HG03442 (cell line): ENCODE measurements at regions not wholly inside any gene's neighbourhood (a gene's known extent, or its start where the extent isn't known, plus 50 kb on each side); places are given as distances from the start of the nearest gene placed in this dataset.

Experiments used
- ATAC-seq: cut with Tn5 transposase; IDR thresholded peaks from one replicate; pipeline ENCODE4 v1.9.1; 2021; ENCODE audit warnings: mild to moderate bottlenecking, moderate library complexity; ENCODE audit not compliant: unreplicated experiment

DNA sequence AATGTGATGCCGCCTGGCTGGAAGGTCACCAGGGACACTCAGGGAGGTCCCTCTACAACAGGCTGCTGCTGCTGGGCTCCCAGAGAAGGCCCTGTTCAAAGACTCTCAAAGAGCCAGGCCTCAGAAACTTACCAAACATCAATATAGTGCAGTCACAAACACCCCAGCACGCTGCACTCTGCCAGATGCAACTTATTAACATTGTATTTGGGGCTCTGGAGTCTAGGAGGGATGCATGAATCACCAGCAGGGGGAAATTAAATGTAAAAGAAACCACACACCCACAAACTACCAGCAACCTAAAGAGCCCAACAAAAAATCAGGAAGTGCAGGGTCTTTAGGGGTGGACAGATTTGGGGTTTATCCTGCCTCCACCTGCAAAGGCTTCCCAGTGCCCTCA lies 74.6 kb upstream of the SPATA12 start:
- ATAC-seq: no peak

- ATAC-seq: no peak
Observed at GRCh38 chr3:56985460-56985859, 75.0 kb upstream of the SPATA12 start.

DNA sequence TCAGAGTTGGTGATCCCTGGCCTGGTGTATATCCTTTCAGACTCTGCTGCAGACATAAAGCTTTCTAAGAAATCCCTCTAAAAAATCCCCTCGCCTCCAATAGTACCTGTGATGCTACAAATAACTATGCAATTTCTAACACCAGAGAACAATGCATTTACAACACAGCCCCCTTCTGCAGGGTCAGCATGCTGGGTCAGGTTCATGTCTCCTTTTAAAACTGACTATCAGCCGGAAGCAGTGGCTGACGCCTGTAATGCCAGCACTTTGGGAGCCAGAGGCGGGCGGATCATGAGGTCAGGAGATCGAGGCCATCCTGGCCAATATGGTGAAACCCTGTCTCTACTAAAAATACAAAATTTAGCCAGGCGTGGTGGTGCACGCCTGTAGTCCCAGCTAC lies 77.0 kb upstream of the SPATA12 start:
- no peak for ATAC-seq

- ATAC-seq: no peak
Observed at GRCh38 chr3:56981445-56982230, 78.8 kb upstream of the SPATA12 start.

GRCh38 chr3:56980798-56981390 lies 79.6 kb upstream of the SPATA12 start:
- ATAC-seq: no peak

DNA sequence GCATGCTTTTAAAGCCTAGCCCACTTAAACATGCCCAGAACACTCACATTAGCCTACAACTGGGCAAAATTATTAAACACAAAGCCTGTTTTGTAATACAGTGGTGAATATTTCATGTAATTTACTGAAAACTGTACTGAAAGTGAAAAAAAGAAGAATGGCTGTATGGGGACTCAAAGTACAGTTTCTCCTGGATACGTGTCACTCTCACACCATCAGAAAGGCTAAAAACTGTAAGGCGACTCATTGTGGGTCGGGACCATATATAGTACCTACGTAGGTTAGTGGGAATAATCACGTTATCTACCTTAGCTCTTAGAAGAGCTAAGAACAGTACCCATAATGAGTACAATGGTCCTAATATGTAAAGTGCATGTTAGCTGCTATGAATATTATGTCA lies 80.2 kb upstream of the SPATA12 start:
- ATAC-seq: no peak

GRCh38 chr3:56979791-56980190 lies 80.7 kb upstream of the SPATA12 start:
- ATAC-seq: no peak

DNA sequence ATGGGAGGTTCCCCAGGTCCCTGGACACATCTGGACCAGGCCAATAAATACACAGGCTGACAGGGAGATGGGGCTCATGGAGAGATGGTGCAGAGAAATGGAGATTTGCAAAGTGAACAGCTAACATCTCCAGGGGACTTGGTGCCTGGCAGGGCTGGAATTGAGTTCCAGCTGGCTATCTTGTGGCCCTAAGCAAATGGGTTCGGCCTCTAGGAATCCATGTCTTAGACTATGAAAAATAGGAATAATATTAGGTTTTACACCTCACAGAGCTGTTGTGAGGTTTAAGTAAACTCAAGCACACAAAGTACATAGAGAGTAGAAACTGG lies 82.9 kb upstream of the SPATA12 start:
- no peak for ATAC-seq

- ATAC-seq: no peak
Observed at GRCh38 chr3:56976651-56977560, 83.6 kb upstream of the SPATA12 start.

GRCh38 chr3:56975567-56975966 lies 84.9 kb upstream of the SPATA12 start:
- ATAC-seq: no peak

- no peak for ATAC-seq
Observed at GRCh38 chr3:56974247-56974930, 86.1 kb upstream of the SPATA12 start.

- ATAC-seq: no peak
Observed at GRCh38 chr3:56971816-56972215, 88.6 kb upstream of the SPATA12 start.

- ATAC-seq: no peak
Observed at GRCh38 chr3:56971261-56971660, 89.2 kb upstream of the SPATA12 start.

- no peak for ATAC-seq
Observed at GRCh38 chr3:56970461-56970879, 90.0 kb upstream of the SPATA12 start.

- no peak for ATAC-seq
Observed at GRCh38 chr3:56969851-56970250, 90.6 kb upstream of the SPATA12 start.

GRCh38 chr3:56966509-56966908 lies 94.0 kb upstream of the SPATA12 start:
- ATAC-seq: no peak

GRCh38 chr3:56966104-56966503 lies 94.4 kb upstream of the SPATA12 start:
- no peak for ATAC-seq

DNA sequence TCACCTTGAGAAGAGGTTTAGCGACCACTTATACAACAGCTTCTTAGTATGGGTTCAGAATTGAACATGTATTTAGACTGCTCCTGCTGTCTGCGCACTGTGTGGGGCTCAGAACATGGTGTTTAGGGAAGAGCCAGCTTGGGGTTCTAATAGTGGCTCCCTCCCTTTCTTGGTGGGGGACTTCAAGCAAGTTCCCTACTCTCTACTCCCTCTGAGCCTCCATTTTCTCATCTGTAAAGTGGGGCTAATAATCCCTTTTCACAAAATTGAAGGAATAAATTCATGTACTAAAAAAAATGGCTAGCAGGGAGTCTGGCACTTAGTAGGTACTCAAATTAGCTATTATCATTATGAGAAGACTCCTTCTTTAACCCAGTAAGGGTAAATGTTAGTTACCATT lies 97.5 kb upstream of the SPATA12 start:
- ATAC-seq: no peak

GRCh38 chr3:56962206-56962605 lies 98.3 kb upstream of the SPATA12 start:
- ATAC-seq: no peak

DNA sequence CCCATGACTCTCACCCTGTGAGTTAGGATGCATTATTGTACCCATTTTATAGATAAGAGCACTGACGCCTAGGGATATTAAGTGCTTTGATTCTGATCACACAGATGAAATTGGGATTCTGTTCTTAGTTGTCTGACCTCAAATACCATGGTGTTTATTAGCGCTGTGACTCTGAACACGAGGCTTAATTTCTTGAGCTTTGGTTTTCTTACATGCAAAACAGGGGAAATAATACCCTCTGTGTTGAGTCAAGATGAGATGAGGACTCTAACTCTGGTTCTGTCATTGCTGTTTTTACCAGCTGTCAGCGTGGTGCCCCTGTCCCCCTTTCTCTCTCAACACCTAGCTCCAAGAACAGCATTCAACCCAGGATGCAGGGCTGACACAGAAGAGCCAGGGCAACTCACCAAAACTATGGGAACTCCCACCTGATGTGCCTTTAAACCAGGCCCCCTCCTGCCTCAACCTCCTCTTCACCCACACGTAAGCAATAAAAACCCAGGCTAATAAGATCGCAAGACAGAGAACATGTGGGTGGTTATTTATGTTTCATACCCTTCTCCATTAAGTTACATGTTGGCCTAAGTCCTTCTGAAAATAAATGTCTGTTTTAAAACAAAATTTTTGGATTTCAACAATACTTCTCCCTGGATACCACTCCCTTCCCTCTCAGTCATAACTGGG lies 100.1 kb upstream of the SPATA12 start:
- no peak for ATAC-seq

GRCh38 chr3:56958879-56959278 lies 101.6 kb upstream of the SPATA12 start:
- ATAC-seq: no peak
